CD4-positive, alpha-beta T cell treated with Interleukin-15 for 1 hour (primary cell): ENCODE measurements at regions not wholly inside any gene's neighbourhood (a gene's known extent, or its start where the extent isn't known, plus 50 kb on each side); places are given as distances from the start of the nearest gene placed in this dataset.

ENCODE experiments used
- DNase-seq: peaks from one replicate; pipeline ENCODE4 v3.0.0-alpha.2; 2020

GRCh38 chrX:9087271-9088040, 53.5 kb upstream of the FAM9B start:
- DNase-seq, result no peak

- no peak for DNase-seq
Observed at GRCh38 chrX:9088896-9089295, 55.0 kb upstream of the FAM9B start.

- no peak for DNase-seq
Observed at GRCh38 chrX:9090766-9091165, 56.8 kb upstream of the FAM9B start.

- DNase-seq, result no peak
Observed at GRCh38 chrX:9091258-9091657, 57.3 kb upstream of the FAM9B start.

GRCh38 chrX:9102956-9103355, 69.0 kb upstream of the FAM9B start:
- no peak for DNase-seq

GRCh38 chrX:9108054-9108453, 74.1 kb upstream of the FAM9B start:
- no peak for DNase-seq

- DNase-seq, result no peak
Observed at GRCh38 chrX:9110808-9111207, 76.9 kb upstream of the FAM9B start.

GRCh38 chrX:9114245-9114644, 80.3 kb upstream of the FAM9B start:
- no peak for DNase-seq

GRCh38 chrX:9117851-9118250, 83.9 kb upstream of the FAM9B start:
- DNase-seq, result no peak

GRCh38 chrX:9122519-9123245, 88.8 kb upstream of the FAM9B start:
- no peak for DNase-seq

- no peak for DNase-seq
Observed at GRCh38 chrX:9127986-9128385, 94.1 kb upstream of the FAM9B start.

- no peak for DNase-seq
Observed at GRCh38 chrX:9130031-9130430, 96.1 kb upstream of the FAM9B start.

GRCh38 chrX:9131066-9131465, 97.1 kb upstream of the FAM9B start:
- no peak for DNase-seq

GRCh38 chrX:9132036-9132638, 98.2 kb upstream of the FAM9B start:
- DNase-seq, result no peak

- no peak for DNase-seq
Observed at GRCh38 chrX:9133426-9133825, 99.5 kb upstream of the FAM9B start.

- no peak for DNase-seq
Observed at GRCh38 chrX:9134366-9134765, 100.4 kb upstream of the FAM9B start.

- DNase-seq, result no peak
Observed at GRCh38 chrX:9135901-9136510, 102.1 kb upstream of the FAM9B start.

GRCh38 chrX:9137152-9137551, 103.2 kb upstream of the FAM9B start:
- no peak for DNase-seq

- no peak for DNase-seq
Observed at GRCh38 chrX:9141496-9141895, 107.6 kb upstream of the FAM9B start.

GRCh38 chrX:9144701-9145241, 110.8 kb upstream of the FAM9B start:
- DNase-seq, result no peak

GRCh38 chrX:9146657-9147056, 112.7 kb upstream of the FAM9B start:
- DNase-seq, result no peak

- no peak for DNase-seq
Observed at GRCh38 chrX:9147086-9147485, 113.2 kb upstream of the FAM9B start.

GRCh38 chrX:9147726-9148125, 113.8 kb upstream of the FAM9B start:
- DNase-seq, result no peak
